Gastrocnemius medialis (tissue), 4 donors: ENCODE measurements at regions not wholly inside any gene's neighbourhood (a gene's known extent, or its start where the extent isn't known, plus 50 kb on each side); places are given as distances from the start of the nearest gene placed in this dataset.

Experiments
- ATAC-seq, 2 donors: fragments of 150-250 bp; one replicate each; pipeline ENCODE4 v1.9.1; 2016
- DNase-seq, 2 donors: peaks; one replicate each; pipeline ENCODE4 v3.0.0-alpha.2; 2019
- H3K27ac ChIP-seq, 4 donors: fragments of 200-600 bp; sonication (generic); 1 replicate in 1 of 4; 2 replicates in 3 of 4; pipeline ENCODE4 v1.5.1; 2016 to 2018; ENCODE audit warnings: mild to moderate bottlenecking in 2 of 4, moderate library complexity in 1 of 4
- H3K27me3 ChIP-seq, 3 donors: fragments of 200-600 bp; sonication (generic) in 2 of 3; 1 replicate in 1 of 3; 2 replicates in 2 of 3; pipeline versions ENCODE4 v1.5.1 to v1.6.0; 2016 to 2019; ENCODE audit warnings: mild to moderate bottlenecking in 1 of 3, moderate library complexity in 1 of 3
- H3K36me3 ChIP-seq, 2 donors: fragments of 200-600 bp; sonication (generic) in 1 of 2; one replicate each; pipeline ENCODE4 v1.5.1; 2017 to 2018
- H3K4me1 ChIP-seq, 2 donors: fragments of 200-600 bp; sonication (generic) in 1 of 2; one replicate each; pipeline ENCODE4 v1.5.1; 2016 to 2017; ENCODE audit warnings: mild to moderate bottlenecking in 2 of 2
- H3K4me3 ChIP-seq, 4 donors: fragments of 200-600 bp; sonication (generic) in 3 of 4; 1 replicate in 1 of 4; 2 replicates in 3 of 4; pipeline ENCODE4 v1.5.1; 2016 to 2019; ENCODE audit warnings: mild to moderate bottlenecking in 2 of 4
- H3K9me3 ChIP-seq, 3 donors: fragments of 200-600 bp; sonication (generic) in 2 of 3; 1 replicate in 1 of 3; 2 replicates in 2 of 3; pipeline ENCODE4 v1.5.1; 2016 to 2019
- POLR2A ChIP-seq, 2 donors: fragments of 450-650 bp; IDR thresholded peaks; one replicate each; pipeline ENCODE4 v1.6.1; 2017; ENCODE audit warnings: antibody characterized with exemption in 2 of 2, mild to moderate bottlenecking in 2 of 2, moderate library complexity in 2 of 2
- in situ Hi-C, 4 donors: fragments of 200-750 bp; cut with MboI; loops; one replicate each; pipeline versions ENCODE4 v1.15.0 to v1.8.0; 2017; ENCODE audit warnings: low sequenced_read_pairs in 4 of 4
- intact Hi-C: fragments of 100-400 bp; cut with DNase I; formaldehyde crosslinking; loops from one replicate; pipeline ENCODE4 v1.15.1; 2023; ENCODE audit warnings: low total_unique reads
- TF ChIP-seq, protein P1 (sequence below), 5 experiments: fragments of 450-650 bp in 3 of 5; fragments of 200-600 bp in 2 of 5; sonication (generic) in 2 of 5; IDR thresholded peaks in 4 of 5; conservative IDR thresholded peaks in 1 of 5; 1 replicate in 4 of 5; 2 replicates in 1 of 5; pipeline ENCODE4 v1.5.1; 2016 to 2019; ENCODE audit warnings: antibody characterized with exemption in 5 of 5, mild to moderate bottlenecking in 3 of 5, moderate library complexity in 3 of 5

- no peak overlapping the region for H3K27ac ChIP-seq
- in situ Hi-C loops (no loop called here), intact Hi-C loops (no loop called here)
- H3K36me3 ChIP-seq: no peaks in the 10 kb centered on the region
- ATAC-seq: no peak
- no peaks in the 10 kb centered on the region for H3K4me1 ChIP-seq
- no peaks in the 10 kb centered on the region for H3K9me3 ChIP-seq
- no peaks in the 10 kb centered on the region for H3K27me3 ChIP-seq
- TF ChIP-seq, protein P1, sequence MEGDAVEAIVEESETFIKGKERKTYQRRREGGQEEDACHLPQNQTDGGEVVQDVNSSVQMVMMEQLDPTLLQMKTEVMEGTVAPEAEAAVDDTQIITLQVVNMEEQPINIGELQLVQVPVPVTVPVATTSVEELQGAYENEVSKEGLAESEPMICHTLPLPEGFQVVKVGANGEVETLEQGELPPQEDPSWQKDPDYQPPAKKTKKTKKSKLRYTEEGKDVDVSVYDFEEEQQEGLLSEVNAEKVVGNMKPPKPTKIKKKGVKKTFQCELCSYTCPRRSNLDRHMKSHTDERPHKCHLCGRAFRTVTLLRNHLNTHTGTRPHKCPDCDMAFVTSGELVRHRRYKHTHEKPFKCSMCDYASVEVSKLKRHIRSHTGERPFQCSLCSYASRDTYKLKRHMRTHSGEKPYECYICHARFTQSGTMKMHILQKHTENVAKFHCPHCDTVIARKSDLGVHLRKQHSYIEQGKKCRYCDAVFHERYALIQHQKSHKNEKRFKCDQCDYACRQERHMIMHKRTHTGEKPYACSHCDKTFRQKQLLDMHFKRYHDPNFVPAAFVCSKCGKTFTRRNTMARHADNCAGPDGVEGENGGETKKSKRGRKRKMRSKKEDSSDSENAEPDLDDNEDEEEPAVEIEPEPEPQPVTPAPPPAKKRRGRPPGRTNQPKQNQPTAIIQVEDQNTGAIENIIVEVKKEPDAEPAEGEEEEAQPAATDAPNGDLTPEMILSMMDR (IDR thresholded peaks at IDR 0.05 in 4 of 5, conservative IDR thresholded peaks at IDR 0.05 in 1 of 5): no peak
- no peak for TF ChIP-seq POLR2A (IDR thresholded peaks at IDR 0.05)
- no peak for DNase-seq
- H3K4me3 ChIP-seq: no peak overlapping the region
These were observed 168.2 kb upstream of the CTNND2 start for GRCh38 chr5:12072441-12072840.

DNA sequence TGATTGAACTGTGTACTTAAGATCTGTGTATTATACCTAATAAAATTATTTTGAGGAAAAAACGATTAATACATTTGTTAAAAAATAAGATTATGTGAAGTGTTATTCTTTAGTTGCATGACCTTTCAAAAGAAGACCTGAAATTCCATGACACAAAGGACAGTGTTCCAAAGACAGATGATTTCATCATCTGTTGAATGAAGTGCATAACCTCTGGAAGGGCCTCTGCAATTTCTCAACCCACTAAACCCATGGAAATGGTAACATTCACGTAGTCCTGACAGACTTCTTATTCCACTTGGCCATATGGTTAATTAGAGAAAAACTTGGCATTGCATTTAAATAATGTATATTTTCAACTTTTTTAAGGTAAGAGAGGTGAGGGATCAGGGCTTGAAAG, 167.2 kb upstream of the CTNND2 start:
- Histone ChIP-seq H3K36me3 (no peaks in the 10 kb centered on the region), H3K9me3 (no peaks in the 10 kb centered on the region), H3K27me3 (no peaks in the 10 kb centered on the region), H3K27ac (no peak overlapping the region), H3K4me3 (no peak overlapping the region), H3K4me1 (no peaks in the 10 kb centered on the region)
- no peak for DNase-seq
- ATAC-seq: no peak
- in situ Hi-C loops: no loop called here
- TF ChIP-seq POLR2A (IDR thresholded peaks at IDR 0.05): no peak
- TF ChIP-seq, protein P1 (IDR thresholded peaks at IDR 0.05 in 4 of 5, conservative IDR thresholded peaks at IDR 0.05 in 1 of 5): no peak
- intact Hi-C loops: no loop called here

DNA sequence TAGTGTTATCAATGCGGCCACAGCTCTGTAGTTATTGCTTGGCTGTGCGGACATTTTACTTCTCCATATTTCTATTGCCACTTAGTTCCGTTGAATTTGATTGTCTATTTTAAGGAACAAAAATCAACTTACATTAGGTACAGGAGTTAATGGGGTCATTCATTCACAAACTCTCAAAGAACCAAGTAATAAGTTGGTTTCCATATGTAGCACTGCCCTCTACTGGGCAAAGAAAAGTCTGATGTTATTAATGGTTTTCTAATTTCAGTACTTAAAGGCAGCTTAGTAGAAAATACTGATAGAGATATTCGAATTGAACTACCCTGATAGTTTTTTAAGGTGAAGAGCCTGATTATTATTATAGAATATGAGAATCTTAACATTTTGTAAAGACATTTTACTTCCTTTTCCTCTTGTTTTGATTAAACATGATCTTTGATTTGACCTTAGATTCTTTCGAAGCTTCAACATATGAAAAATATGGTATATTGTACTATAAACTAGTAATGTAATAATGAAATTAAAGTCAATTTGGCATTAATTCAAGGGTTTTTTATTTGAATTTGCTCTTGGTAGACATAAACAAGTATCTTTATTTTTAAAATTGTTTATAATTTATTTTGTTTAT, 119.5 kb upstream of the CTNND2 start:
- in situ Hi-C loops: no loop called here
- intact Hi-C loops: loop anchor here (10.0 kb wide), 1 partner anchor 1329 kb away; no protein-coding TSS in a partner anchor
- Histone ChIP-seq H3K27ac (no peak overlapping the region), H3K36me3 (no peaks in the 10 kb centered on the region), H3K4me1 (no peaks in the 10 kb centered on the region), H3K27me3 (no peaks in the 10 kb centered on the region), H3K9me3 (no peaks in the 10 kb centered on the region), H3K4me3 (no peak overlapping the region)
- no peak for ATAC-seq
- no peak for TF ChIP-seq POLR2A (IDR thresholded peaks at IDR 0.05)
- TF ChIP-seq, protein P1 (IDR thresholded peaks at IDR 0.05 in 4 of 5, conservative IDR thresholded peaks at IDR 0.05 in 1 of 5): peak in 1 of 5 experiments; percentile 11
- DNase-seq: no peak

GRCh38 chr5:12022444-12022843, 118.2 kb upstream of the CTNND2 start:
- no peak for DNase-seq
- ATAC-seq: no peak
- H3K36me3 ChIP-seq: no peaks in the 10 kb centered on the region
- H3K4me1 ChIP-seq: no peaks in the 10 kb centered on the region
- TF ChIP-seq, protein P1 (IDR thresholded peaks at IDR 0.05 in 4 of 5, conservative IDR thresholded peaks at IDR 0.05 in 1 of 5): no peak
- TF ChIP-seq POLR2A (IDR thresholded peaks at IDR 0.05): no peak
- no peaks in the 10 kb centered on the region for H3K9me3 ChIP-seq
- H3K27ac ChIP-seq: no peak overlapping the region
- in situ Hi-C loops (no loop called here), intact Hi-C loops (loop anchor here (10.0 kb wide), 1 partner anchor 1328 kb away; no protein-coding TSS in a partner anchor)
- no peak overlapping the region for H3K4me3 ChIP-seq
- no peaks in the 10 kb centered on the region for H3K27me3 ChIP-seq

GRCh38 chr5:12019306-12019705, 115.1 kb upstream of the CTNND2 start:
- Histone ChIP-seq H3K4me3 (no peak overlapping the region), H3K27ac (no peak overlapping the region), H3K27me3 (no peaks in the 10 kb centered on the region), H3K4me1 (no peaks in the 10 kb centered on the region), H3K36me3 (no peaks in the 10 kb centered on the region), H3K9me3 (no peaks in the 10 kb centered on the region)
- TF ChIP-seq POLR2A (IDR thresholded peaks at IDR 0.05): no peak
- TF ChIP-seq, protein P1 (IDR thresholded peaks at IDR 0.05 in 4 of 5, conservative IDR thresholded peaks at IDR 0.05 in 1 of 5): no peak
- no peak for ATAC-seq
- in situ Hi-C loops (no loop called here), intact Hi-C loops (no loop called here)
- DNase-seq: no peak
